Esophagus squamous epithelium (tissue), 4 donors: ENCODE measurements at regions not wholly inside any gene's neighbourhood (a gene's known extent, or its start where the extent isn't known, plus 50 kb on each side); places are given as distances from the start of the nearest gene placed in this dataset.

Experiments
- CTCF ChIP-seq, 6 experiments: fragments of 450-650 bp in 4 of 6; fragments of 200-600 bp in 2 of 6; sonication (generic) in 2 of 6; IDR thresholded peaks; one replicate each; pipeline ENCODE4 v1.5.1; 2016 to 2019; ENCODE audit warnings: antibody characterized with exemption in 6 of 6, mild to moderate bottlenecking in 4 of 6, moderate library complexity in 4 of 6
- POLR2A ChIP-seq, 4 donors: fragments of 450-650 bp; IDR thresholded peaks; one replicate each; pipeline ENCODE4 v1.6.1; 2017; ENCODE audit warnings: antibody characterized with exemption in 4 of 4, mild to moderate bottlenecking in 4 of 4, moderate library complexity in 3 of 4

GRCh38 chr6:120648713-120649112 lies 685.6 kb downstream of the TBC1D32 start:
- TF ChIP-seq CTCF (IDR thresholded peaks at IDR 0.05) (no peak), POLR2A (IDR thresholded peaks at IDR 0.05) (no peak)
